NCI-H1694 treated with DMSO at 0.1 percent for 48 hours (cell line): ENCODE measurements at regions not wholly inside any gene's neighbourhood (a gene's known extent, or its start where the extent isn't known, plus 50 kb on each side); places are given as distances from the start of the nearest gene placed in this dataset.
A peak's percentile ranks its signal among the peaks of the same experiment; 100 is the strongest.
"Not testable (repeated sequence)": the region's sequence is repeated elsewhere in the genome, so short reads cannot be mapped to it uniquely, and the experiment has no call there.

Experiments used
- DNase-seq: peaks from one replicate; lab custom pipeline; 2025; lab: John Stamatoyannopoulos, UW

GRCh38 chr14:46147452-46147851 is 504.1 kb downstream of the RPL10L start:
- no peak for DNase-seq

- no peak for DNase-seq
Measured at GRCh38 chr14:46147024-46147423, 504.6 kb downstream of the RPL10L start.

DNA sequence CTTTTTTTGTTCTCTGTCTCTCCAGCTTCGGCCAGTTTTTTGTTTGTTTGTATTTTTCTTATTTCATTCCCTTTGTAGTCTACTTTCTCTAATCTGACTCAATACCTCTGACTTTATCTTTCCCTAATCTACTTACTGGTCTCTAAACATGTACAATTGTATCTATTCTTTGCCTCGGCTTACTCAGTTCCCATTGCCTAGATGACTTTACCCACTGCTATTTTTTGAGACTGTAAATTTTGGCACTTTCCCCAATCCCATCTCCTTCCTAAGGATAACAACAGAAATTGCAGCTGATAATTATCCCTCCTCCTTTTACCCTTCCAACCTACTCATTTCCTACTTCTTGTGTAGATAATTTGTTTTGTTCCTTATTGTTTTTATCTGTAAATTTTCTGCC is 511.1 kb downstream of the RPL10L start:
- no peak for DNase-seq

DNA sequence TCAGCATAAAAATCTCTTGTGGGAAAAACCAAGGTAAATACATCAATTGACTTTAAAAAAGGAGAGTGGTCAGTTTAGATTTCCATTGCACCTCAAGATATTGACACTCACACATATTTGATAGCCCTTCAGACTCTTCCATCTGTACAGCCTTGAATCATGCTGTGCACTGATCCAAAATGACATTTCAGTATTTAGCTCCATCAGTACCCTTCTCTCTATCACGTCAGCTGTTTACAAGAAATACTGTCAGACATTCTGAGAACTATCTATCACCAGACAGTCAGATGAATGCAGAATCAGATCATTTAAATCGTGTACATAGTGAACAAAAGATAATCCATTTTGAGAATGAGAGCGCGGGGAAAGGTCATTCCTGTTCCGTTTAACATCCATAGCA is 511.9 kb downstream of the RPL10L start:
- no peak for DNase-seq

DNA sequence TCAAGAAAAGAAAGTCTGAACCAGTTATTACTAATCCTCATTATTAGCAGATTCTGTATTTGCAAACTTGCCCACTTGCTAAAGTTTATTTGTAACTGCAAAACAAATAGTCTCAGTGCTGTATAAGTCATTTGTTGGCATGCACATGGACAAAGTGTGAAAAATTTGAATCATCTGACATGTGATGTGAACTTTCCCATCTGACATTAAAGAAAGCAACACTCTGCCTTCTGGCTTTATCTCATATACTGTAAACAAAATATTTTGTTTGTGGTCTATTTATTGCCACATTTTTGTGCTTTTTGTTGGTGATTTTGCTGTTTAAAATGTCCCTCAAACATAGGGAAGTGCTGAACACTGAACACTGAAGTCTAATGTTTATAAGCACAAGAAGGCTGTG is 513.8 kb downstream of the RPL10L start:
- DNase-seq, result no peak

DNA sequence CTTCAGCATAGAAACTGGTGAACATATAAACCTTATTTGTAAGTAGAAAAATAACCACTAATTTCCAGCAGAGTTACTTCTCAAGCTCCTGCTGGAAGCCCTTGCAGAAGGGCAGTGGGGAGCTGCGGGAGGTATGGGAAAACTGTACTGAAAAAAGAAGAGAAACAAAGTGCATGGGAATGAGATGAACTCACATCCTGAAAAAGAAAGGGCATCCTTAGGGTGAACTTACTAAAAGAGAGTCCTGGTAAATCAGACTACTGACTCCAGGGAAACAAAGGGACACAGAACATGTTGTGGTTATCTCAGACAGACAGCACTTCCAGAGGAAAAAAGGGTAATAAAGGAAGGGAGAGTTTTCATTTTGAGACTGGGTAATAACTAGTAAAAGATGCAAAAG is 515.1 kb downstream of the RPL10L start:
- no peak for DNase-seq

DNA sequence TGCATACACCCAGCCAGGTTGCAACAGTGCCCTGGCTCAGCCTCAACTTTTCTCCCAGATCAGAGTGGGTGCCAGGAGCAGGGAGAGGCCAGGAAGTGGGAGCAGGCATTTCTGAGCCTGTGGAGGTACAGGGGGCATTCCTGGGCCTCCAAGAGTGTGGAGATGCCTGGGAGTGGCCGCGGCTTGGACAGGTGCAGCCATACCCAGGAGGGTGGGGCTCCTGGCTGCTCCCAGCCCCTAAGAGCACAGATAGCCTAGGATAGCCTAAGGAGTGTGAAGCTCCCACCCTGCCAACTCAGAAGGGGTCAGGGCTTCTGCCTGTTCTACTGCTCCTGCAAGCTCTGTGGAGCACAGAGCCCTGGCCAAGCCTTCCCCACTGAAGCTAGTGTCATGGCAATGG is 543.4 kb downstream of the RPL10L start:
- no peak for DNase-seq

- not testable (repeated sequence) for DNase-seq
Measured at GRCh38 chr14:46100901-46101300, 550.7 kb downstream of the RPL10L start.

DNA sequence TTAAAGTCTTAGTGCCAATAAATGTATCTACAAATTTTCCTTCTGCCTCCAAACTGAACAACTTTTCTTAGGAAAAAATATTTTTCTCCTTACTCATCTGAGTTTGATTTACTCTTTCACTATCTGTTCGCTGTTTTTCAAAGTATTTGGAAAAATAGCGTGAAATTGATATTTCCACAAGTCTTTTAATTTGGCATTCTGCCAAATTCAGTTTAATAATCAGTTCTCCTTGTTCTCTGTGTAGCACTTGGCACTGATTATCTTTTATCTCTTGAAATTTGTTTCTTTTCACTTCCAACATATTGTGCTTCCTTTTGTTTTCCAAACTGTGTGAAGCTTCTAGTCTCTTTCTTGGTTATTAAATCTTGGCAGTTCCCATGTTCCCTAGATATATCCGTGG is 559.8 kb downstream of the RPL10L start:
- no peak for DNase-seq

DNA sequence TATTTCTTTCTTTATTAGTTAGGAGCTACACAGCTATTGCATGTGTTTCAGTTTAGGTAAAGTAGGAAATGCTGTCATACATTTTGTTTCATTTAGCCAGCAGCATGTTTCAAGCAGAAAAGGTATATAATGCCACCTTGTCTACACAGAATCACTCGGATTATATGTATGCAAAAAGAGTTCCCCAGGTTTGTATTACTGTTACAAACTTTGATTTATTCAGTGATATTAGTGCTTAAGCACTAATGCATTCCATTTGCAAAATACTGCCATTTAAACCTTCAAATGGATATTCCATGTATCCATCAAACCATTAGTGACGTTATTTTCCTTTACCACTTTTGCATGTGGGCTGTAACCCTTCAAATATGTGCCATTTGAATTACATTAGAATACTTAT is 564.0 kb downstream of the RPL10L start:
- no peak for DNase-seq

- DNase-seq, result no peak
Measured at GRCh38 chr14:46074061-46074460, 577.5 kb downstream of the RPL10L start.

- no peak for DNase-seq
Measured at GRCh38 chr14:46063872-46064271, 587.7 kb downstream of the RPL10L start.

- no peak for DNase-seq
Measured at GRCh38 chr14:46058964-46059563, 592.5 kb downstream of the RPL10L start.

- DNase-seq, result no peak
Measured at GRCh38 chr14:46057799-46058198, 593.8 kb downstream of the RPL10L start.

GRCh38 chr14:46054526-46054925 is 597.1 kb downstream of the RPL10L start:
- no peak for DNase-seq

DNA sequence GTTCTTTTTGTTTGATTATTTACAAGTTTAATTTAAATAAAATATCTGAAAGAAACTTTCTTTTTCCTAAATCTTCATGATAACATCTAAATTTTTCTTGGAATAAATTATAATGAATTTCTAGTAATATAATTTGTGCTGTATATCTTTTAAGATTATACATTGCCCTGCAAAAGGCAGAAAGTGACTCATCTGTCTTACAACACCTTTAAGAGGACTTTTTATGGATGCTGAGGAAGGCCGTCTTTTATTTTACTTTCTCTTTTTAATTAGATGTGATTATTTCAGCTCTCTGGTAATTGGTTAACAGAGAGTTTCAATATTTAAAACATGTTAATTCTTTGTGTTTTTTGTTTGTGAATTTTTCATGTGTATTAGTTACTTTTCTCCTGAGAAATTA is 598.4 kb downstream of the RPL10L start:
- DNase-seq, result no peak

DNA sequence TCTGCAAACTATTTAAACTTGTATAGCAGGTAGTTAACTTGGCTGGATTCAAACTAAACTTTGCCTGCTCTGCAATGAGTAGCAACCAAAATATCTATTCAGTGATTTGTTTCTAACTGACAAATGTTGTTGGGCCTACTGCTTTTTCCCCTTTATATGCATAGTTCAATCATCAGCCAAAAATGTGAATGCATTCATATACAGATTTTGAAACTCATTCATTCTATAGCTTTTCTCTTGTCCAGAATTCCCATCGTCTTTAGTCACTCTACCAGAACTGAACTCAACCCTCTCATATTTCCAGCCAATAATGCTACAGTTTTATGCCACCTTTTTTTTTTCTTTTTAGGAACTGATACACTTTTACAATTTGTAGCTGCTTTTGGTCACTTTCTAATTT is 599.8 kb downstream of the RPL10L start:
- DNase-seq, result no peak

GRCh38 chr14:46048127-46048526 is 603.5 kb downstream of the RPL10L start:
- DNase-seq, result no peak

GRCh38 chr14:46036099-46036498 is 615.5 kb downstream of the RPL10L start:
- no peak for DNase-seq

DNA sequence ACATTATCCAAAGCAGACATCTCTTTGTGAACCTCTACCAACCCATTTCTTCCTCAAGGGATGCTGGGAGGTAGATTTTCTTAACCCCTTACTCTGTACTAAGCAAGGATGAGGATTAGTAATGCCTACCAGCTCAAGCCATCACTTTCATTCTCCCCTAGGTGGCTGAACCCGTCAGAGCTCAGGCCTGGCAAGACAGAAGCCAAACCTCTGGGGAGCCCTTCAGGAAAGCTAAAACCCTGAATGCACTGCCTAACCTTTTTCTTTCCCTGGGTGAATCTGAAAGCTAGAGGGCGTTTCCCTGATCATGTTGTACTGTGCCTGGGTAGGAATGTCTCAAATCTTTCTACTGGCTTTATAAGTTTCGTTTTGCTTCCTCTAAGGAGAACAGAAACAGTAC is 617.3 kb downstream of the RPL10L start:
- no peak for DNase-seq

DNA sequence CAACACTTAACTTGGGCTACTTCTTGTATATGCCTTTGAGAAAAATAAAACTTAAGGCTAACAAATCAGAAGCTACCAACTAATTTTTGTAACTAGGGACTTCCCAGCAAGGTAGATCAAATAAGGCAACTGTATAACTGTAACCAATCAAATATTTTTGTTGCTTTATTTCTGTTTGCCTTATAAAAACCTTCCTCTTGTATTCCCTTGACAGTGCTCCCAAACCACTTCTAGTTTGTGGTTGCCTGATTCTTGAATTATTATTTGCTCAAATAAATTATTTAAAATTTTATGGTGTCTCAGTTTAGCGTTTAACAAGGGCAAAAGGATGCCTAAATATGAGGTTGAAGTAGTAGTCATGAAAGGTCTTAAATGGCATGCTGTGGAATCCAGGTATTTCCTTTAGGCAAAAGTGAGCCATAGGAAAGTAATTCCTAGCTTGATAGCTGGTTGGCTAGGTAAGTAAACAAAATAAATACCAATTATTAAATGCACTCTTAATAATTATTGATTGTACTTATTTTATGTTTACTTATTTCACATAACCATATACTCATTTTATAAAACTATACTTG is 632.6 kb downstream of the RPL10L start:
- no peak for DNase-seq

DNA sequence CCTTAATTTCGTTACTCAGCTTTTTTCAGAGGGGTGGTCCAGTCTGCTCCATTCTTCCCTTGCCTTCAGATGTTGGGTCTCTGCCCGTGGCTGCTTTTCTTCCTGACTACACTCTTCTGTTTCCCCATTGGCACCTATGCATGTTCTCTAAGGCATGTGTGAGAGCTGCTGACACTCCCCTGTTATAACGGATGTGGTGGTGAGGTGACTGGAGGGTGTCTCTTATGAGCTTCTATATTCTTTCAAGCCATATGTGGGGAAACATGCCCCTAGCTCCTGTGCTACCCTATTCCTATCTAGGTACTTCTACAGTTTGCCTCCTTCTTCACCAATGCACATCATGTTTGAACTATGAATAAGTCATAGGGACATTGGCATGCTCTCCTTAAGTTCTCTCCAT is 643.2 kb downstream of the RPL10L start:
- no peak for DNase-seq

DNA sequence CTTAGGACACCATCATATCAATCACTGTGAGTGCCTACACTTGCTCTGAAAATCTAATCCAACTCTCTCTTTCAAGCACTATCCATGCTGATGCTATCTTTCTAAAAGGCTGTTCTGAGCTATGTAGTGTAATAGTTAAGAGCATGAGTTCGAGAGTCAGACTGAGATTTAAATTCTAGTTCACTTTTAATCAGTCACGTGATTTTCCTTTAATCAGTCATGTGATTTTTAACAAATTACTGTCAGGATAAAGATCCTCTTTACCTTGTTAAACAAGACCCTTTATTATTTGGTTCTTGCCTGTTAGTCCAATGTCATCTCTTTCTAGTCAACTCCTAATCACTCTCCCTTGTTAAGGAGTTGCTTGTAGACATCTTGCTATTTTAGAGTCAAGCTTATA is 653.0 kb downstream of the RPL10L start:
- DNase-seq, result no peak

DNA sequence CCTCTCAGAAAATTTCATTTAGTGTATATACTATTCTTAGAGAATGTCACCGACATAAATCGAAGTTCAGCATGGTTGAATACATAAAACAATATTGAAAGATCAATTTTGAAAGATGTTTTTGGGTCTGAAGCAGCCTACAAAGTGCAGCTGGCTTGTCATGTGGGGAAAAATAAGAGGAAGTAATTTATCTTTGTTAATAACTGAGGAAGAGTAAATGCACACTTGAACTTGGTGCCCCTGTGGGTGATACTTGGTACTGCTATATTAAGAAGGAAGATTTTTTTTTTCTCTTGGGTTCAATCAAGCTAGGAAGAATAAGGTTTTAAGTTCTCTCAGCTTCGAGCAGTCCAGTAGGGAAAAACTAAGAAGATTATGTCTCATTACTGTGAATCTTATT is 661.3 kb downstream of the RPL10L start:
- DNase-seq, result peak; percentile 5
